WTC11 (cell line): ENCODE measurements at regions not wholly inside any gene's neighbourhood (a gene's known extent, or its start where the extent isn't known, plus 50 kb on each side); places are given as distances from the start of the nearest gene placed in this dataset.

ENCODE experiments used
- ATF2 ChIP-seq: sonication (generic); formaldehyde crosslinking; IDR thresholded peaks from 2 replicates; pipeline ENCODE4 v1.8.1; 2022; ENCODE audit warnings: low read depth, missing genetic modification reagents, borderline replicate concordance
- FOXP4 ChIP-seq: sonication (generic); formaldehyde crosslinking; IDR thresholded peaks from 2 replicates; pipeline ENCODE4 v1.8.0; 2022; ENCODE audit warnings: mild to moderate bottlenecking, missing genetic modification reagents

GRCh38 chr16:60566901-60567300, 1469.3 kb downstream of the CDH8 start:
- TF ChIP-seq FOXP4 (CRISPR knock-in tag) (no peak), ATF2 (CRISPR knock-in tag) (no peak)
